ENCODE measurements at regions not wholly inside any gene's neighbourhood (a gene's known extent, or its start where the extent isn't known, plus 50 kb on each side); places are given as distances from the start of the nearest gene placed in this dataset.
"Not testable (repeated sequence)": the region's sequence is repeated elsewhere in the genome, so short reads cannot be mapped to it uniquely, and the experiment has no call there.

- DNase-seq (ENCODE audit: low read depth, low spot score), result no peak
- H3K4me3 ChIP-seq (ENCODE audit: low read length), result no peak overlapping the region
Observed at GRCh38 chr6:14510038-14510437, 392.5 kb downstream of the CD83 start.

- no peak overlapping the region for H3K4me3 ChIP-seq (ENCODE audit: low read length)
- no peak for DNase-seq (ENCODE audit: low read depth, low spot score)
Observed at GRCh38 chr6:14511061-14511586, 393.6 kb downstream of the CD83 start.

- no peak overlapping the region for H3K4me3 ChIP-seq (ENCODE audit: low read length)
- DNase-seq (ENCODE audit: low read depth, low spot score), result no peak
Observed at GRCh38 chr6:14512246-14512645, 394.7 kb downstream of the CD83 start.

- DNase-seq (ENCODE audit: low read depth, low spot score), result peak; percentile 73
- H3K4me3 ChIP-seq (ENCODE audit: low read length), result no peak overlapping the region
Observed at GRCh38 chr6:14513496-14514393, 396.2 kb downstream of the CD83 start.

GRCh38 chr6:14516956-14517355, 399.4 kb downstream of the CD83 start:
- H3K4me3 ChIP-seq (ENCODE audit: low read length), result no peak overlapping the region
- no peak for DNase-seq (ENCODE audit: low read depth, low spot score)

- DNase-seq (ENCODE audit: low read depth, low spot score), result no peak
Observed at GRCh38 chr6:14517516-14518105, 400.0 kb downstream of the CD83 start.

GRCh38 chr6:14518515-14519217, 401.1 kb downstream of the CD83 start:
- DNase-seq (ENCODE audit: low read depth, low spot score), result no peak
- H3K4me3 ChIP-seq (ENCODE audit: low read length), result no peak overlapping the region

More at GRCh38 chr6:14517516-14518105, 400.0 kb downstream of the CD83 start:
- H3K4me3 ChIP-seq (ENCODE audit: low read length), result no peak overlapping the region

- DNase-seq (ENCODE audit: low read depth, low spot score), result no peak
- H3K4me3 ChIP-seq (ENCODE audit: low read length), result no peak overlapping the region
Observed at GRCh38 chr6:14520029-14520428, 402.5 kb downstream of the CD83 start.

- no peak for DNase-seq (ENCODE audit: low read depth, low spot score)
- no peak overlapping the region for H3K4me3 ChIP-seq (ENCODE audit: low read length)
Observed at GRCh38 chr6:14520536-14520935, 403.0 kb downstream of the CD83 start.

GRCh38 chr6:14521141-14521540, 403.6 kb downstream of the CD83 start:
- H3K4me3 ChIP-seq (ENCODE audit: low read length), result no peak overlapping the region
- DNase-seq (ENCODE audit: low read depth, low spot score), result no peak

- DNase-seq (ENCODE audit: low read depth, low spot score), result not testable (repeated sequence)
Observed at GRCh38 chr6:14521861-14522260, 404.3 kb downstream of the CD83 start.

GRCh38 chr6:14524319-14524718, 406.7 kb downstream of the CD83 start:
- no peak for DNase-seq (ENCODE audit: low read depth, low spot score)
- no peak overlapping the region for H3K4me3 ChIP-seq (ENCODE audit: low read length)

More at GRCh38 chr6:14521861-14522260, 404.3 kb downstream of the CD83 start:
- not testable (repeated sequence) for H3K4me3 ChIP-seq (ENCODE audit: low read length)

- DNase-seq (ENCODE audit: low read depth, low spot score), result no peak
- H3K4me3 ChIP-seq (ENCODE audit: low read length), result no peak overlapping the region
Observed at GRCh38 chr6:14530385-14530784, 412.8 kb downstream of the CD83 start.

GRCh38 chr6:14533446-14533845, 415.9 kb downstream of the CD83 start:
- no peak overlapping the region for H3K4me3 ChIP-seq (ENCODE audit: low read length)
- DNase-seq (ENCODE audit: low read depth, low spot score), result no peak

GRCh38 chr6:14537030-14537429, 419.5 kb downstream of the CD83 start:
- H3K4me3 ChIP-seq (ENCODE audit: low read length), result no peak overlapping the region
- no peak for DNase-seq (ENCODE audit: low read depth, low spot score)

GRCh38 chr6:14540276-14540675, 422.7 kb downstream of the CD83 start:
- DNase-seq (ENCODE audit: low read depth, low spot score), result no peak
- no peak overlapping the region for H3K4me3 ChIP-seq (ENCODE audit: low read length)

GRCh38 chr6:14540810-14541540, 423.4 kb downstream of the CD83 start:
- DNase-seq (ENCODE audit: low read depth, low spot score), result no peak
- no peak overlapping the region for H3K4me3 ChIP-seq (ENCODE audit: low read length)

GRCh38 chr6:14542670-14543366, 425.2 kb downstream of the CD83 start:
- no peak overlapping the region for H3K4me3 ChIP-seq (ENCODE audit: low read length)
- peak; percentile 44 for DNase-seq (ENCODE audit: low read depth, low spot score)
